ENCODE measurements at regions not wholly inside any gene's neighbourhood (a gene's known extent, or its start where the extent isn't known, plus 50 kb on each side); places are given as distances from the start of the nearest gene placed in this dataset.

DNA sequence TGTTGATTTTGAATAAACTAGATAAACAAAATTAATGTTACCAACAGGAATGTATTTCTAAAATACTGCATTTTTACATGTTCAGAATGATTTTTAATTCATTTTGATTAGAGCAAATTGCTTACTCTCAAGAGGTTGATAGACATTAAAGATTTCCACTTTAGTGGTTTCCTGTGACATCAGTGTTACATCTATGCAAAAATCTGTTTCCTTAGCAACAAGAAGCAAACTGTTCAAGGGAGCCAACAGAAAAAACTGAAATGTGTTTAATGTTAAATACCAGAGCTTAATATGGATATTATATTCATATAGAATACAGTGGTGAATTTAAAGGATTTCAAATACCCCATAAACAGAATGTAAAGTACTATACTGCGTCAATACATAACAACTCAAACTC is 277.8 kb downstream of the GABRG1 start:
- H3K4me3 ChIP-seq = no peak overlapping the region
- FAIRE-seq (no peak), DNase-seq (no peak), ATAC-seq (no peak)
- no peaks in the 10 kb centered on the region for H3K9me3 ChIP-seq
- TF ChIP-seq, protein P1, sequence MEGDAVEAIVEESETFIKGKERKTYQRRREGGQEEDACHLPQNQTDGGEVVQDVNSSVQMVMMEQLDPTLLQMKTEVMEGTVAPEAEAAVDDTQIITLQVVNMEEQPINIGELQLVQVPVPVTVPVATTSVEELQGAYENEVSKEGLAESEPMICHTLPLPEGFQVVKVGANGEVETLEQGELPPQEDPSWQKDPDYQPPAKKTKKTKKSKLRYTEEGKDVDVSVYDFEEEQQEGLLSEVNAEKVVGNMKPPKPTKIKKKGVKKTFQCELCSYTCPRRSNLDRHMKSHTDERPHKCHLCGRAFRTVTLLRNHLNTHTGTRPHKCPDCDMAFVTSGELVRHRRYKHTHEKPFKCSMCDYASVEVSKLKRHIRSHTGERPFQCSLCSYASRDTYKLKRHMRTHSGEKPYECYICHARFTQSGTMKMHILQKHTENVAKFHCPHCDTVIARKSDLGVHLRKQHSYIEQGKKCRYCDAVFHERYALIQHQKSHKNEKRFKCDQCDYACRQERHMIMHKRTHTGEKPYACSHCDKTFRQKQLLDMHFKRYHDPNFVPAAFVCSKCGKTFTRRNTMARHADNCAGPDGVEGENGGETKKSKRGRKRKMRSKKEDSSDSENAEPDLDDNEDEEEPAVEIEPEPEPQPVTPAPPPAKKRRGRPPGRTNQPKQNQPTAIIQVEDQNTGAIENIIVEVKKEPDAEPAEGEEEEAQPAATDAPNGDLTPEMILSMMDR (IDR thresholded peaks at IDR 0.05) = no peak
- no peak overlapping the region for H3K27ac ChIP-seq
- no peaks in the 10 kb centered on the region for H3K4me1 ChIP-seq
- no peaks in the 10 kb centered on the region for H3K27me3 ChIP-seq
- intact Hi-C loops (cut with DNase I) = no loop called here
- H3K36me3 ChIP-seq = no peaks in the 10 kb centered on the region
- WGBS, 2 donors = 71 to 81% methylated on average over 1 of the region's 1 CpG

DNA sequence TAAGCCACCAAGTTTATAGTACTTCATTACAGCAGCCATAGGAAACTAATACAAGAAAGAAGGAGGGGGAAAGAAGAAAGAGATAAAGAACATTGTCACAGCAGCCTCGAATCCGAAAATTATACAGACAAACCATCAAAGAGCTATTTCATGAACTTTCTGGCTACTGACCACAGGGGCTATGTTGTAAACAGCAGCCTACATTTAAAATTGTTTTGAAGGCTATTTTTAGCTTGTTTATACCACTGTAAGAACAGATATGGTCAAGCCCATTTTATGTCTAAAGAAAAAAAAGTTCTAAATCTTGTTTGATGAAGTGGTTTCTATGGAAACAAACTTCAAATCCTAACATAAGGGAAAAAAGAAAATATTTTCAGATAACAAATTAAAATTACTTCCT is 282.1 kb downstream of the GABRG1 start:
- Histone ChIP-seq H3K9me3 (no peaks in the 10 kb centered on the region), H3K36me3 (no peaks in the 10 kb centered on the region), H3K27ac (no peak overlapping the region), H3K27me3 (no peaks in the 10 kb centered on the region), H3K4me3 (no peak overlapping the region), H3K4me1 (no peaks in the 10 kb centered on the region)
- ATAC-seq (no peak), FAIRE-seq (no peak), DNase-seq (no peak)
- intact Hi-C loops (cut with DNase I) = no loop called here
- TF ChIP-seq, protein P1 (IDR thresholded peaks at IDR 0.05) = no peak
- WGBS, 2 donors = 33 to 42% methylated on average over 2 of the region's 2 CpGs

DNA sequence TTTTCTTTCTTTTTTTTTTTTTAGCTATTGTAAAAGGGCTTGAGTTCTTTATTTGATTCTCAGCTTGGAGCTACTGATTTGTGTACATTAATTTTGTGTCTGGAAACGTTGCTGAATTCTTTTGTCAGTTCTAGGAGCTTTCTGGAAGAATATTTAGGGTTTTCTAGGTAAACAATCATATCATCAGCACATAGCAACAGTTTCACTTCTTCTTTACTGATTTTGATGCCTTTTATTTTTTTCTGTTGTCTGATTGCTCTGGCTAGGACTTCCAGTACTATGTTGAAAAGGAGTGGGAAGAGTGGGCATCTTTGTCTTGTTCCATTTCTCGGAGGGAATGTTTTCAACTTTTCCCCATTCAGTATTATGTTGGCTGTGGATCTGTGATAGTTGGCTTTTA is 292.2 kb downstream of the GABRG1 start:
- WGBS, 2 donors = 32 to 37% methylated on average over 2 of the region's 2 CpGs
- H3K4me3 ChIP-seq = no peak overlapping the region

DNA sequence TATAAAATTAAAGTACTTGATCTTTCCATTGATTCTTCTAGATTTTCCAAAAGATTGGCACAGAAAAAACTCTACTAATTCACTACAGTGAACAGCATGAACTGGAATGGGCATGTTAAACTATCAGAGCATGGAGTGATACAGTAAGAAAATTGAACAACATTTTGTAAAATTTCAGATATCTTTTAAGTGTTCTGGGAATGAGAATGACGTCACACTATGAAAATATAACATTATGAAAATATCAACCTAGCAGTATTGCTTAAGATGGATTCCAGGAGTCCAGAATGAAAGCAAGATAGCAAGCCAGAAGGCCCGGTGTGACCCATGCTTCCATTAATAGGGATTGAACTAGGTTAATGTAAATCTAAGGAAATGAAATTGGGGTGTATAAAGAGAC is 319.9 kb downstream of the GABRG1 start:
- 51 to 55% methylated on average over 2 of the region's 2 CpGs for WGBS, 2 donors
- Histone ChIP-seq H3K27ac (no peak overlapping the region), H3K4me3 (no peak overlapping the region), H3K4me1 (no peaks in the 10 kb centered on the region), H3K36me3 (no peaks in the 10 kb centered on the region), H3K27me3 (no peaks in the 10 kb centered on the region), H3K9me3 (no peaks in the 10 kb centered on the region)
- FAIRE-seq = no peak
- TF ChIP-seq, protein P1 (IDR thresholded peaks at IDR 0.05) = no peak
- intact Hi-C loops (cut with DNase I) = no loop called here
- no peak for ATAC-seq
- no peak for DNase-seq

More for the DNA sequence above, 292.2 kb downstream of the GABRG1 start:
- Histone ChIP-seq H3K27ac (no peak overlapping the region), H3K36me3 (no peaks in the 10 kb centered on the region), H3K27me3 (no peaks in the 10 kb centered on the region), H3K9me3 (no peaks in the 10 kb centered on the region), H3K4me1 (no peaks in the 10 kb centered on the region)
- intact Hi-C loops (cut with DNase I) = no loop called here
- TF ChIP-seq, protein P1 (IDR thresholded peaks at IDR 0.05) = no peak
- ATAC-seq (no peak), DNase-seq (no peak), FAIRE-seq (no peak)

DNA sequence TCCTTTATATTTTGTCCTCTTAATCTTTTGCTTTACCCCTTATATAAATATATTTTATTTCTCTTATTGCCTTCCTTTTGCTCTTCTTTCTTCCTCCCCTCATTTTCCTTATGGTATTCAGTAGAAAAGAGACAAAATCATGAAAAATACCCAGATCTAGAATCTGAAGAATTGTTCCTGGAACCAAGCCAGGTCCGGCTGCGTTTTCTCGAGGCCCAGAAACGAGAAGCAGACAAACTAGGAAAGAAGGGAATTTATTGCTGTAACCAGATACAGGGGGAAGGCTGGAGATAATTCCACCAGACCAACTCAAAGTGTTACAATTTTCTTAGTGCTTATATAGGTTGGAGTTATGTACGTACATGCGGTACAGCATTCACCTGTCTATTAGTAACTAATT is 328.7 kb downstream of the GABRG1 start:
- TF ChIP-seq, protein P1 (IDR thresholded peaks at IDR 0.05) = no peak
- H3K36me3 ChIP-seq = no peaks in the 10 kb centered on the region
- no peak overlapping the region for H3K27ac ChIP-seq
- no peak for ATAC-seq
- intact Hi-C loops (cut with DNase I) = no loop called here
- H3K4me3 ChIP-seq = no peak overlapping the region
- 34 to 47% methylated on average over 6 of the region's 6 CpGs for WGBS, 2 donors
- no peaks in the 10 kb centered on the region for H3K9me3 ChIP-seq
- H3K4me1 ChIP-seq = no peaks in the 10 kb centered on the region
- no peak for FAIRE-seq
- H3K27me3 ChIP-seq = no peaks in the 10 kb centered on the region
- DNase-seq = no peak

Data from pancreas (tissue), 10 donors.